HepG2 (cell line): ENCODE measurements at regions not wholly inside any gene's neighbourhood (a gene's known extent, or its start where the extent isn't known, plus 50 kb on each side); places are given as distances from the start of the nearest gene placed in this dataset.

Experiments
- ATAC-seq: fragments of 200-7000 bp; cut with Tn5 transposase; 3 replicates; pipeline ENCODE4 v1.9.1; 2020; ENCODE audit warnings: mild to moderate bottlenecking, moderate library complexity
- BruUV-seq: library from RNA; stranded (reverse); fragments of 400-500 nt; replicated peaks from 2 replicates; lab custom pipeline; 2021; lab: Mats Ljungman, UMichigan
- CTCF ChIA-PET: fragments of 300-600 bp; formaldehyde crosslinking; extraction: SDS; loops from one replicate; lab custom pipeline; 2021; ENCODE audit warnings: low total read pairs, inconsistent platforms, low intra/inter-chr PET ratio; lab: Yijun Ruan, JAX
- POLR2A ChIA-PET: fragments of 350-600 bp; sonication (Branson Sonifier 250); formaldehyde crosslinking; loops from one replicate; lab custom pipeline; 2020; ENCODE audit warnings: antibody characterized with exemption, inconsistent platforms; lab: Yijun Ruan, JAX
- DNase-seq: peaks from one replicate; pipeline ENCODE4 v3.0.0-alpha.2; 2015; ENCODE audit warnings: low spot score
- FAIRE-seq: peaks from 3 replicates; lab custom pipeline; 2011; peaks lifted over from hg19 to GRCh38; lab: Jason Lieb, UNC
- H2AFZ ChIP-seq: one replicate; pipeline ENCODE4 v1.6.1; 2011; ENCODE audit warnings: low read length, inconsistent platforms
- H3K27ac ChIP-seq: fragments of 300-600 bp; 3 replicates; pipeline ENCODE4 v1.8.0; 2011; ENCODE audit warnings: mixed run types, mild to moderate bottlenecking, mixed read lengths, low read length, inconsistent platforms; ENCODE audit not compliant: insufficient read depth; ENCODE audit errors: extremely low read length
- H3K27me3 ChIP-seq, 2 experiments: fragments of 200-600 bp in 1 of 2; 2 replicates in 1 of 2; 3 replicates in 1 of 2; pipeline versions ENCODE4 v1.6.0 to v1.8.0; 2011; ENCODE audit warnings: low read length in 2 of 2, mild to moderate bottlenecking in 2 of 2, moderate library complexity in 2 of 2, inconsistent platforms in 1 of 2; ENCODE audit not compliant: insufficient read depth in 2 of 2, control insufficient read depth in 1 of 2
- H3K36me3 ChIP-seq, 2 experiments: fragments of 200-600 bp in 1 of 2; replicated peaks in 1 of 2; 2 replicates in 1 of 2; 3 replicates in 1 of 2; pipeline versions ENCODE4 v1.5.1 to v1.8.0; 2011; ENCODE audit warnings: low read length in 2 of 2, inconsistent platforms in 1 of 2; ENCODE audit not compliant: insufficient read depth in 2 of 2, control insufficient read depth in 1 of 2
- H3K4me1 ChIP-seq: 2 replicates; pipeline ENCODE4 v1.5.1; 2012; ENCODE audit warnings: low read length, inconsistent platforms; ENCODE audit not compliant: insufficient read depth
- H3K4me2 ChIP-seq: 2 replicates; pipeline ENCODE4 v1.6.0; 2011; ENCODE audit warnings: low read depth, low read length, inconsistent platforms
- H3K4me3 ChIP-seq, 3 experiments: fragments of 200-600 bp in 1 of 3; sonication (generic), shearing (Covaris generic) in 1 of 3; replicated peaks in 1 of 3; 2 replicates each; pipeline ENCODE4 v1.5.1; 2011 to 2016; ENCODE audit warnings: low read length in 3 of 3, inconsistent platforms in 2 of 3, low read depth in 2 of 3, mild to moderate bottlenecking in 2 of 3, control low read depth in 1 of 3, mixed read lengths in 1 of 3; ENCODE audit not compliant: insufficient read depth in 1 of 3
- H3K79me2 ChIP-seq: one replicate; pipeline ENCODE4 v1.6.1; 2011; ENCODE audit warnings: low read length, inconsistent platforms; ENCODE audit not compliant: insufficient read depth
- H3K9ac ChIP-seq: 2 replicates; pipeline ENCODE4 v1.6.0; 2011; ENCODE audit warnings: mild to moderate bottlenecking, low read depth, low read length, inconsistent platforms; ENCODE audit not compliant: insufficient read depth
- H3K9me3 ChIP-seq: 2 replicates; pipeline ENCODE4 v1.5.1; 2012; ENCODE audit warnings: mild to moderate bottlenecking, low read length
- H4K20me1 ChIP-seq: 2 replicates; pipeline ENCODE4 v1.6.0; 2011; ENCODE audit warnings: inconsistent platforms, mild to moderate bottlenecking, low read length, moderate library complexity; ENCODE audit not compliant: insufficient read depth
- ARID2 ChIP-seq: sonication (generic); formaldehyde crosslinking; IDR thresholded peaks from 2 replicates; pipeline ENCODE4 v1.8.1; 2022; ENCODE audit warnings: mild to moderate bottlenecking, missing genetic modification reagents, borderline replicate concordance
- ELF4 ChIP-seq: sonication (generic); formaldehyde crosslinking; IDR thresholded peaks from 2 replicates; pipeline ENCODE4 v1.5.0; 2020; ENCODE audit warnings: missing genetic modification reagents, mild to moderate bottlenecking, moderate library complexity, borderline replicate concordance
- NBN ChIP-seq: fragments of 450-650 bp; conservative IDR thresholded peaks from 2 replicates; pipeline ENCODE4 v1.6.1; 2017
- RELA ChIP-seq: sonication (generic); formaldehyde crosslinking; IDR thresholded peaks from 2 replicates; pipeline ENCODE4 v1.4.0; 2020; ENCODE audit warnings: missing genetic modification reagents
- SUZ12 ChIP-seq: fragments of 150-350 bp; IDR thresholded peaks from 2 replicates; pipeline ENCODE4 v1.6.1; 2014; ENCODE audit warnings: low read depth, low read length
- TBX3 ChIP-seq: fragments of 450-650 bp; IDR thresholded peaks from 2 replicates; pipeline ENCODE4 v1.6.1; 2017; ENCODE audit warnings: antibody characterized with exemption, mild to moderate bottlenecking, inconsistent platforms, borderline replicate concordance
- TOE1 ChIP-seq: sonication (generic); formaldehyde crosslinking; IDR thresholded peaks from 2 replicates; pipeline ENCODE4 v1.4.0; 2020; ENCODE audit warnings: mild to moderate bottlenecking, missing genetic modification reagents
- U2AF1 ChIP-seq: fragments of 200-400 bp; formaldehyde crosslinking; optimal IDR thresholded peaks from 2 replicates; pipeline ENCODE3; 2017; ENCODE audit warnings: mild to moderate bottlenecking, low read depth, low read length
- WGBS: methylation state at CpG from one replicate; pipeline ENCODE4 v1.1.6; 2017; ENCODE audit warnings: low lambda C conversion rate; 5-methylcytosine and 5-hydroxymethylcytosine counted together
- in situ Hi-C: cut with HindIII; loops from 2 replicates; pipeline ENCODE4 v1.10.0; 2017; ENCODE audit warnings: low pct_unique_long_range_greater_than_20kb; ENCODE audit not compliant: extremely low pct_ligation_motif_present
- intact Hi-C: fragments of 100-400 bp; cut with micrococcal nuclease; formaldehyde crosslinking; loops from one replicate; pipeline ENCODE4 v1.10.0; 2022; ENCODE audit not compliant: unreplicated experiment
- TF ChIP-seq, protein P1 (sequence below): sonication (generic); formaldehyde crosslinking; IDR thresholded peaks from 2 replicates; pipeline ENCODE4 v1.5.0; 2020; ENCODE audit warnings: mild to moderate bottlenecking, missing genetic modification reagents
- TF ChIP-seq, protein P2 (sequence below): sonication (generic); formaldehyde crosslinking; IDR thresholded peaks from 2 replicates; pipeline ENCODE4 v1.8.1; 2023; ENCODE audit warnings: mild to moderate bottlenecking, missing genetic modification reagents

DNA sequence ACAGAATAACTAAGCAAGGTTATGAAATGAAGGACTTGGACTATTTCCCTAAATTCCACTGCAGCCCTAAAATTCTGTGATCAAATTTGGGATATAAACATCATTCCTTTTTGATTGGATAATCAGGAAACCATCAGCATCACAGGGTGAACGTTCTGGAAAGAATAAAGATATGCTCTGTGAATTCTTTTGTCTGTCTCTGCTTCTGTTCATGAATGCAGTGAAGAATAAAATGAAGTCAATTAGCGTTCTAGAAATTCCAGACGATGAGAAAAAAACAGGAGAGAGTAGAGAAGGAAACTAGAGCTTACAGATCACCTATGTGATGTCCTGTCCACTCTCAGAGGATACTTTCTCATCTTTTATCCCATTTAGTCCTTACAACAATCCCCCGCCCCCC, 295.1 kb upstream of the SOX9 start (continued):
- TF ChIP-seq, protein P1, sequence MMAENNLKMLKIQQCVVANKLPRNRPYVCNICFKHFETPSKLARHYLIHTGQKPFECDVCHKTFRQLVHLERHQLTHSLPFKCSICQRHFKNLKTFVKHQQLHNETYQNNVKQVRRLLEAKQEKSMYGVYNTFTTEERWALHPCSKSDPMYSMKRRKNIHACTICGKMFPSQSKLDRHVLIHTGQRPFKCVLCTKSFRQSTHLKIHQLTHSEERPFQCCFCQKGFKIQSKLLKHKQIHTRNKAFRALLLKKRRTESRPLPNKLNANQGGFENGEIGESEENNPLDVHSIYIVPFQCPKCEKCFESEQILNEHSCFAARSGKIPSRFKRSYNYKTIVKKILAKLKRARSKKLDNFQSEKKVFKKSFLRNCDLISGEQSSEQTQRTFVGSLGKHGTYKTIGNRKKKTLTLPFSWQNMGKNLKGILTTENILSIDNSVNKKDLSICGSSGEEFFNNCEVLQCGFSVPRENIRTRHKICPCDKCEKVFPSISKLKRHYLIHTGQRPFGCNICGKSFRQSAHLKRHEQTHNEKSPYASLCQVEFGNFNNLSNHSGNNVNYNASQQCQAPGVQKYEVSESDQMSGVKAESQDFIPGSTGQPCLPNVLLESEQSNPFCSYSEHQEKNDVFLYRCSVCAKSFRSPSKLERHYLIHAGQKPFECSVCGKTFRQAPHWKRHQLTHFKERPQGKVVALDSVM (CRISPR knock-in tag): no peak
- TF ChIP-seq ELF4: no peak
- no peak for TF ChIP-seq NBN
- no peak for TF ChIP-seq SUZ12
- TF ChIP-seq ARID2 (CRISPR knock-in tag): no peak

DNA sequence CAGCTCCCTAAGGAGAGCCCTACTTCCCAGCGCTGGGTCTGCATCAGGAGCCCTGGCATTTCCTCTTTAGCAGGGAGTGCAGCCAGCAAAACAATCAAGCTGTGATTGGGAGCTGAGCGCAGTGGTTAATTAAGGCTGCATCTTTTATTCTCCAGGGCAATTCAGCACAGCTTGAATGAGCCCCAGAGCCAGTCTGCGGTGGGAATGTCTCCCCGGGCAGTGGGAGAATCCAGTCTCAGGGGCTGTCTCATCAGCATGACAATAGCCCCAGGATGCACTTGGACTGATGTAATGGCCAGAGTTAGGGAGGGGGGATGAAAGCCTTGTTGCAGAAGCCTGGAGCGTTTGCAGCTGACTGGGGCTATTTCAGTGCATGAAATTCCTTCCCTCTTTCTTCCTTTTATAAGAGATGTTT, 292.6 kb upstream of the SOX9 start:
- H2AFZ ChIP-seq: no peak overlapping the region
- no peaks in the 10 kb centered on the region for H3K79me2 ChIP-seq
- DNase-seq (no peak), FAIRE-seq (no peak), ATAC-seq (no peak)
- no peaks in the 10 kb centered on the region for H3K9me3 ChIP-seq
- no TSS peak for BruUV-seq
- H3K27me3 ChIP-seq: no peaks in the 10 kb centered on the region
- TF ChIP-seq TOE1 (CRISPR knock-in tag) (no peak), U2AF1 (no peak), RELA (CRISPR knock-in tag) (no peak), TBX3 (no peak)
- TF ChIP-seq, protein P2, sequence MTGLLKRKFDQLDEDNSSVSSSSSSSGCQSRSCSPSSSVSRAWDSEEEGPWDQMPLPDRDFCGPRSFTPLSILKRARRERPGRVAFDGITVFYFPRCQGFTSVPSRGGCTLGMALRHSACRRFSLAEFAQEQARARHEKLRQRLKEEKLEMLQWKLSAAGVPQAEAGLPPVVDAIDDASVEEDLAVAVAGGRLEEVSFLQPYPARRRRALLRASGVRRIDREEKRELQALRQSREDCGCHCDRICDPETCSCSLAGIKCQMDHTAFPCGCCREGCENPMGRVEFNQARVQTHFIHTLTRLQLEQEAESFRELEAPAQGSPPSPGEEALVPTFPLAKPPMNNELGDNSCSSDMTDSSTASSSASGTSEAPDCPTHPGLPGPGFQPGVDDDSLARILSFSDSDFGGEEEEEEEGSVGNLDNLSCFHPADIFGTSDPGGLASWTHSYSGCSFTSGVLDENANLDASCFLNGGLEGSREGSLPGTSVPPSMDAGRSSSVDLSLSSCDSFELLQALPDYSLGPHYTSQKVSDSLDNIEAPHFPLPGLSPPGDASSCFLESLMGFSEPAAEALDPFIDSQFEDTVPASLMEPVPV (CRISPR knock-in tag): no peak
- H4K20me1 ChIP-seq: no peaks in the 10 kb centered on the region; the same call in 1 of the 2 replicates
- CTCF ChIA-PET: no interaction called here
- H3K4me1 ChIP-seq: no peaks in the 10 kb centered on the region
- no peak overlapping the region for H3K4me2 ChIP-seq
- H3K4me3 ChIP-seq: no peak overlapping the region
- in situ Hi-C loops (no loop called here), intact Hi-C loops (no loop called here)
- no peak overlapping the region for H3K27ac ChIP-seq
- POLR2A ChIA-PET: no interaction called here
- 35% methylated on average over 5 of the region's 5 CpGs for WGBS
- H3K36me3 ChIP-seq: no peaks in the 10 kb centered on the region
- H3K9ac ChIP-seq: no peak overlapping the region
